Endothelial cell of umbilical vein (primary cell): ENCODE measurements at regions not wholly inside any gene's neighbourhood (a gene's known extent, or its start where the extent isn't known, plus 50 kb on each side); places are given as distances from the start of the nearest gene placed in this dataset.

Source experiments
- BruUV-seq: library from RNA; stranded (reverse); fragments of 400-500 nt; replicated peaks from 2 replicates; lab custom pipeline; 2021; lab: Mats Ljungman, UMichigan
- CTCF ChIA-PET: fragments of 300-600, 350-600 bp; sonication (Branson Sonifier 250); formaldehyde crosslinking; loops from one replicate; lab custom pipeline; 2021; ENCODE audit warnings: antibody characterized with exemption, inconsistent platforms; lab: Charles Lee
- POLR2A ChIA-PET: fragments of 300-600, 350-600 bp; sonication (Branson Sonifier 250); formaldehyde crosslinking; loops from one replicate; lab custom pipeline; 2021; ENCODE audit warnings: antibody characterized with exemption, inconsistent platforms; lab: Charles Lee
- DNase-seq: peaks from one replicate; pipeline ENCODE4 v3.0.0-alpha.2; 2011; ENCODE audit warnings: low read depth, low spot score
- FAIRE-seq: peaks from 2 replicates; lab custom pipeline; 2011; peaks lifted over from hg19 to GRCh38; lab: Jason Lieb, UNC
- H2AFZ ChIP-seq: 2 replicates; pipeline ENCODE4 v1.6.0; 2012; ENCODE audit warnings: low read depth, low read length, control low read depth, inconsistent platforms
- H3K27ac ChIP-seq: 2 replicates; pipeline ENCODE4 v1.5.1; 2011; ENCODE audit warnings: low read depth, mild to moderate bottlenecking, control low read depth, low read length, moderate library complexity; ENCODE audit not compliant: insufficient read depth
- H3K27me3 ChIP-seq, 2 experiments: 2 replicates each; pipeline versions ENCODE4 v1.6.0 to v1.6.1; 2011; ENCODE audit warnings: low read length in 2 of 2, mixed read lengths in 1 of 2; ENCODE audit not compliant: control insufficient read depth in 2 of 2, insufficient read depth in 2 of 2
- H3K36me3 ChIP-seq, 2 experiments: 2 replicates in 1 of 2; 3 replicates in 1 of 2; pipeline ENCODE4 v1.5.1; 2011; ENCODE audit warnings: low read length in 2 of 2, mild to moderate bottlenecking in 1 of 2, moderate library complexity in 1 of 2; ENCODE audit not compliant: control insufficient read depth in 2 of 2, insufficient read depth in 2 of 2; ENCODE audit errors: extremely low read depth in 1 of 2
- H3K4me1 ChIP-seq: 3 replicates; pipeline ENCODE4 v1.5.1; 2011; ENCODE audit warnings: mild to moderate bottlenecking, low read length; ENCODE audit not compliant: control insufficient read depth, insufficient read depth; ENCODE audit errors: extremely low read depth
- H3K4me2 ChIP-seq: 2 replicates; pipeline ENCODE4 v1.6.1; 2011; ENCODE audit warnings: low read length, control low read depth, mixed read lengths; ENCODE audit not compliant: insufficient read depth
- H3K4me3 ChIP-seq, 3 experiments: fragments of 200-600 bp in 1 of 3; sonication (generic), shearing (Covaris generic) in 1 of 3; replicated peaks in 1 of 3; 2 replicates each; pipeline ENCODE4 v1.5.1; 2011 to 2016; ENCODE audit warnings: control low read depth in 3 of 3, low read length in 3 of 3, mild to moderate bottlenecking in 2 of 3, inconsistent platforms in 1 of 3, low read depth in 1 of 3, moderate library complexity in 1 of 3; ENCODE audit not compliant: insufficient read depth in 1 of 3
- H3K79me2 ChIP-seq: 2 replicates; pipeline ENCODE4 v1.6.0; 2012; ENCODE audit warnings: low read length, inconsistent platforms; ENCODE audit not compliant: control insufficient read depth, insufficient read depth
- H3K9ac ChIP-seq: replicated peaks from 2 replicates; pipeline ENCODE3; 2011; ENCODE audit warnings: low read length, control low read depth; ENCODE audit not compliant: insufficient read depth; ENCODE audit errors: extremely low read depth
- H3K9me1 ChIP-seq: replicated peaks from 3 replicates; pipeline ENCODE4 v1.6.0; 2011; ENCODE audit warnings: mild to moderate bottlenecking, low read length; ENCODE audit not compliant: control insufficient read depth, insufficient read depth; ENCODE audit errors: extremely low read depth
- H3K9me3 ChIP-seq: replicated peaks from 2 replicates; pipeline ENCODE4 v1.5.1; 2012; ENCODE audit warnings: low read length, inconsistent platforms; ENCODE audit not compliant: control insufficient read depth, insufficient read depth
- H4K20me1 ChIP-seq: replicated peaks from 2 replicates; pipeline ENCODE3; 2011; ENCODE audit warnings: mild to moderate bottlenecking, low read length; ENCODE audit not compliant: control insufficient read depth, insufficient read depth; ENCODE audit errors: extremely low read depth
- CTCF ChIP-seq, 2 donors: IDR thresholded peaks; 1 replicate in 1 of 2; 2 replicates in 1 of 2; pipeline ENCODE4 v1.5.1; 2011; ENCODE audit warnings: low read length in 2 of 2, mild to moderate bottlenecking in 2 of 2, moderate library complexity in 2 of 2, control low read depth in 1 of 2, inconsistent platforms in 1 of 2, low read depth in 1 of 2; ENCODE audit not compliant: insufficient read depth in 1 of 2; ENCODE audit errors: extremely low read depth in 1 of 2
- EZH2 ChIP-seq: IDR thresholded peaks from 2 replicates; pipeline ENCODE4 v1.6.1; 2012; ENCODE audit warnings: borderline replicate concordance, low read depth, mild to moderate bottlenecking, moderate library complexity, low read length, inconsistent platforms; ENCODE audit not compliant: severe bottlenecking
- FOS ChIP-seq: IDR thresholded peaks from 2 replicates; pipeline ENCODE4 v1.6.1; 2011; ENCODE audit warnings: mild to moderate bottlenecking, low read length, moderate library complexity, borderline replicate concordance; ENCODE audit not compliant: insufficient read depth
- GATA2 ChIP-seq: IDR thresholded peaks from 2 replicates; pipeline ENCODE4 v1.7.0; 2011; ENCODE audit warnings: low read depth, mild to moderate bottlenecking, moderate library complexity, mixed read lengths, low read length; ENCODE audit not compliant: insufficient read length, insufficient read depth
- JUN ChIP-seq: IDR thresholded peaks from 2 replicates; pipeline ENCODE4 v1.6.1; 2011; ENCODE audit warnings: borderline replicate concordance, low read depth; ENCODE audit not compliant: insufficient read length, insufficient read depth
- MYC ChIP-seq: IDR thresholded peaks from one replicate; pipeline ENCODE4 v1.6.1; 2011; ENCODE audit warnings: mild to moderate bottlenecking, low read depth, low read length
- POLR2A ChIP-seq: IDR thresholded peaks from 2 replicates; pipeline ENCODE4 v1.6.1; 2012; ENCODE audit warnings: low read depth, mild to moderate bottlenecking, control low read depth, low read length
- POLR2AphosphoS5 ChIP-seq: IDR thresholded peaks from 2 replicates; pipeline ENCODE4 v1.6.1; 2012; ENCODE audit warnings: low read depth, mild to moderate bottlenecking, control low read depth, low read length, moderate library complexity; ENCODE audit not compliant: insufficient read depth
- dilution Hi-C: fragments of 300-500 bp; cut with MboI; formaldehyde crosslinking; loops from one replicate; pipeline ENCODE4 v1.15.0; 2019; ENCODE audit warnings: low sequenced_read_pairs; ENCODE audit not compliant: extremely low pct_ligation_motif_present
- intact Hi-C: fragments of 100-400 bp; cut with micrococcal nuclease; formaldehyde crosslinking; loops from one replicate; pipeline ENCODE4 v1.10.0; 2022
- TF ChIP-seq, protein P1 (sequence below): IDR thresholded peaks from 2 replicates; pipeline ENCODE4 v1.6.1; 2011; ENCODE audit not compliant: insufficient read depth, insufficient read length

DNA sequence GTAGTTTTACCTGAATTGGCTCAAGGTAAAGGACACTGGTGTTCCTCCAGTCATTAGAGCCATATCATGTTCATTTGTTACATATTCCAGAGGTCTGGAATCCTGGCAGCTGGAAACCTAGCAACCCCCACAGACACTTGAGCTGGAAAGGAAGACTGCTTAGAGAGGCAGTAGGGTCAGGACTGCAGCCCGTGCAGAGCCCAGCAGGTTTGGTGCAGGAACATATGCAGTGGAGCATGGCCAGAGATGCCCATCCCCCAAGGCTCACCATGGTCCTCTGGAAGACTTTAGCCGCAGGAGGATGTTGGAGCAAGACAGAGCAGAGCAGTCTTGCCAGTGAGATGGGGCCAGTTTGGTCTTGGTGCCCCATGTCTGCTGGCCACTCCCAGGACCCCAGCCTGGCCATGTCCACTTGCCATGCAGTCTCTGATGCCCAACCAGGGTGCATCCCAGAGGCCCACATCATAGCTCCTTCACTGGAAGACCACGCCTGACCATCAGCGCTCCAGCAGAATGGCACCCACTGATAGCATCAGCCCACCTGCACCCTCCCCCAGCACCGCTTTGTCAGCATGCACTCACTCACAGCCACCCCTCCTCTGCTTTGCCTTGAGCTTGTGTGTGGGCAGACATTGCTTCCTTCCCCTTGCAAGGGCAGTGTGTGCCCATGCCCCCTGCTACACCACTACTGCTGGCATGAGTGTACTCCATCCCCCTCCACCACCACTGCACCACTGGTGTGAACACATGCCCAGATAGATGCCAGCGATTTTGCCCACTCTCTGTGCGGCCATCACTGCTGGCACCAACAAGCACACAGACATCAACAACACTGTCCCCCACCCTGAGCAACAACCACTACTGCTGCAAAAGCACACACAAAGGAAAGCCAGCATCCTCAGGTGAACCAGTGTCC, 190.3 kb upstream of the SPOCK3 start:
- no peak overlapping the region for H2AFZ ChIP-seq
- no peak for FAIRE-seq
- H3K9me3 ChIP-seq: no peaks in the 10 kb centered on the region
- no peaks in the 10 kb centered on the region for H3K4me1 ChIP-seq
- TF ChIP-seq FOS (no peak), MYC (no peak), EZH2 (no peak), CTCF (IDR thresholded peaks at IDR 0.05; ENCODE audit: extremely low read depth in 1 of 2, insufficient read depth in 1 of 2, low read depth in 1 of 2, low read length in 2 of 2) (no peak), GATA2 (no peak), POLR2A (no peak), JUN (no peak), POLR2AphosphoS5 (no peak)
- TF ChIP-seq, protein P1, sequence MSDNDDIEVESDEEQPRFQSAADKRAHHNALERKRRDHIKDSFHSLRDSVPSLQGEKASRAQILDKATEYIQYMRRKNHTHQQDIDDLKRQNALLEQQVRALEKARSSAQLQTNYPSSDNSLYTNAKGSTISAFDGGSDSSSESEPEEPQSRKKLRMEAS: no peak
- dilution Hi-C loops (no loop called here), intact Hi-C loops (no loop called here)
- no peaks in the 10 kb centered on the region for H3K27me3 ChIP-seq
- CTCF ChIA-PET: no interaction called here
- no peaks in the 10 kb centered on the region for H3K36me3 ChIP-seq
- POLR2A ChIA-PET: no interaction called here
- BruUV-seq: no TSS peak
- H3K4me2 ChIP-seq: no peak overlapping the region
- no peaks in the 10 kb centered on the region for H3K9me1 ChIP-seq
- no peaks in the 10 kb centered on the region for H4K20me1 ChIP-seq
- no peak overlapping the region for H3K4me3 ChIP-seq
- H3K9ac ChIP-seq: no peak overlapping the region
- no peak overlapping the region for H3K27ac ChIP-seq
- H3K79me2 ChIP-seq: no peaks in the 10 kb centered on the region
- no peak for DNase-seq
